Psoas muscle (tissue), 7 donors: ENCODE measurements at regions not wholly inside any gene's neighbourhood (a gene's known extent, or its start where the extent isn't known, plus 50 kb on each side); places are given as distances from the start of the nearest gene placed in this dataset.
A peak's percentile ranks its signal among the peaks of the same experiment; 100 is the strongest.

Source experiments
- ATAC-seq, 4 donors: fragments of 200-7000 bp; cut with Tn5 transposase; one replicate each; pipeline ENCODE4 v1.9.1; 2020; ENCODE audit warnings: moderate library complexity in 3 of 4, mild to moderate bottlenecking in 2 of 4
- DNase-seq, 2 donors: peaks; one replicate each; pipeline ENCODE4 v3.0.0-alpha.2; 2020
- H3K27ac ChIP-seq: fragments of 200-600 bp; one replicate; pipeline ENCODE4 v1.8.0; 2022
- H3K27me3 ChIP-seq, 3 donors: fragments of 200-600 bp in 1 of 3; one replicate each; pipeline versions ENCODE4 v1.6.1 to v1.8.0; 2013 to 2022; ENCODE audit warnings: low read length in 2 of 3, mild to moderate bottlenecking in 2 of 3, moderate library complexity in 1 of 3; ENCODE audit not compliant: insufficient read depth in 3 of 3
- H3K36me3 ChIP-seq, 2 donors: fragments of 200-600 bp in 1 of 2; one replicate each; pipeline versions ENCODE4 v1.6.1 to v1.8.0; 2013 to 2022; ENCODE audit warnings: low read depth in 1 of 2, mild to moderate bottlenecking in 1 of 2, moderate library complexity in 1 of 2; ENCODE audit not compliant: insufficient read depth in 1 of 2
- H3K4me1 ChIP-seq: fragments of 200-600 bp; one replicate; pipeline ENCODE4 v1.8.0; 2022
- H3K4me3 ChIP-seq: fragments of 200-600 bp; one replicate; pipeline ENCODE4 v1.8.0; 2022; ENCODE audit warnings: mild to moderate bottlenecking
- H3K9me3 ChIP-seq: fragments of 200-600 bp; one replicate; pipeline ENCODE4 v1.8.0; 2022
- WGBS, 3 donors: extraction: QIAGEN DNeasy Blood & Tissue Kit; methylation state at CpG; one replicate each; pipeline versions ENCODE4 v1.1.6 to v1.1.7; 2013; 5-methylcytosine and 5-hydroxymethylcytosine counted together
- intact Hi-C, 2 donors: fragments of 100-400 bp; cut with DNase I; formaldehyde crosslinking; loops; one replicate each; pipeline versions ENCODE4 v1.11.0 to v1.14.2; 2022
- TF ChIP-seq, protein P1 (sequence below): fragments of 200-600 bp; IDR thresholded peaks from one replicate; pipeline ENCODE4 v1.8.0; 2022; ENCODE audit warnings: antibody characterized with exemption
- donor health status: healthy with polysubstance abuse.
- donor health status: DM: no; HTN: no; CAD: no; lungs with moderate emphysema.
- donor health status: Bipolar disorder and iron deficiency.
- donor health status: healthy.
- donor health status: DM: yes; HTN: yes; CAD: no.
- donor health status: DM: no; HTN: no; CAD: no.
- donor health status: DM: yes; HTN: yes; CAD: no.

DNA sequence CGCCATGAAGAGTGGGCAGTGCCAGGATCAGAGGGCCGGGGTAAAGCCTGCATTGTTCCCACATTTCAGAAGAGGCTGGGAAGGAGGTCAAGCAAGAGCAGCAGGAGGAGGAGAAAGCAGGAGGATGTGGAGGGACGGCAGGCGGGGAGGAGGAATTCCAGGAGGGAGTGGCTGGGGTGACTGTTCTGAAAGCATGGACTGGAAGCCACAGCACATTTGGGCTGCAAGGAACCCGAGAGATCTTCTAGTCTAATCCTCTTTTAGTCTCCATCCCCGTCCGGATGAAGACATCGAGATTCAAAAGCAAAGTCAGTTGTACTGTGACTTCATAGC is 76.9 kb downstream of the FAM50B start:
- H3K27ac ChIP-seq: peak overlapping the region; percentile 27
- DNase-seq (peak in 1 of 2 donors; percentile 48), ATAC-seq (peak in 2 of 4 donors; percentile 43 to 57)
- H3K4me3 ChIP-seq: no peak overlapping the region
- TF ChIP-seq, protein P1, sequence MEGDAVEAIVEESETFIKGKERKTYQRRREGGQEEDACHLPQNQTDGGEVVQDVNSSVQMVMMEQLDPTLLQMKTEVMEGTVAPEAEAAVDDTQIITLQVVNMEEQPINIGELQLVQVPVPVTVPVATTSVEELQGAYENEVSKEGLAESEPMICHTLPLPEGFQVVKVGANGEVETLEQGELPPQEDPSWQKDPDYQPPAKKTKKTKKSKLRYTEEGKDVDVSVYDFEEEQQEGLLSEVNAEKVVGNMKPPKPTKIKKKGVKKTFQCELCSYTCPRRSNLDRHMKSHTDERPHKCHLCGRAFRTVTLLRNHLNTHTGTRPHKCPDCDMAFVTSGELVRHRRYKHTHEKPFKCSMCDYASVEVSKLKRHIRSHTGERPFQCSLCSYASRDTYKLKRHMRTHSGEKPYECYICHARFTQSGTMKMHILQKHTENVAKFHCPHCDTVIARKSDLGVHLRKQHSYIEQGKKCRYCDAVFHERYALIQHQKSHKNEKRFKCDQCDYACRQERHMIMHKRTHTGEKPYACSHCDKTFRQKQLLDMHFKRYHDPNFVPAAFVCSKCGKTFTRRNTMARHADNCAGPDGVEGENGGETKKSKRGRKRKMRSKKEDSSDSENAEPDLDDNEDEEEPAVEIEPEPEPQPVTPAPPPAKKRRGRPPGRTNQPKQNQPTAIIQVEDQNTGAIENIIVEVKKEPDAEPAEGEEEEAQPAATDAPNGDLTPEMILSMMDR: no peak
- H3K36me3 ChIP-seq: no peaks in the 10 kb centered on the region
- H3K9me3 ChIP-seq: no peaks in the 10 kb centered on the region
- intact Hi-C loops: loop anchor here in 1 of 2 donors (5.0 kb wide), 1 partner anchor 39 kb away; no protein-coding TSS in a partner anchor
- 40 to 55% (median 41%) methylated on average over 8 of the region's 8 CpGs for WGBS, 3 donors
- peaks cover 42% of the 10 kb centered on the region for H3K4me1 ChIP-seq
- H3K27me3 ChIP-seq: no peaks in the 10 kb centered on the region

DNA sequence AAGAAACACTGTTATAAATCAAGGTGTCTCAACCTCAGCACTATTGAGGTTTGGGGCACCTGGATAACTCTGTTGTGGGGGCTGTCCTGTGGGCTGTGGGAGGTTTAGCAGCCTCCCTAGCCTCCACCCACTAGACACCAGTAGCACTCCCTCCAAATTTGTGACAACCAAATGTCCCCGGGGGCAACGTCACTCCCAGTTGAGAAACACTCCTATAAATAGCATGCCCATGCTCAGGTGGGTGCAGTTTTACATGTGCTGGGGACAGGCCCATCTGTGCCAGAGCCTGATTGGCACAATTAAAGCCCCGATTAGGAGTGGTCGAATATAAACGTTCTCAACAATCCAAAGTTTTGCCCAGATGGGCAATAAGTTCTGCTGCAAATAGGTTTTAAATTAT is 78.9 kb downstream of the FAM50B start:
- 23 to 28% (median 26%) methylated on average over 5 of the region's 5 CpGs for WGBS, 3 donors
- Histone ChIP-seq H3K27ac (peak overlapping the region; percentile 84), H3K9me3 (no peaks in the 10 kb centered on the region), H3K4me1 (peaks cover 42% of the 10 kb centered on the region), H3K4me3 (no peak overlapping the region), H3K36me3 (no peaks in the 10 kb centered on the region), H3K27me3 (no peaks in the 10 kb centered on the region)
- TF ChIP-seq, protein P1: no peak
- intact Hi-C loops: loop anchor here in 1 of 2 donors (5.0 kb wide), 1 partner anchor 41 kb away; no protein-coding TSS in a partner anchor
- ATAC-seq (peak; percentile 72 to 88 (median 85)), DNase-seq (peak; percentile 47 to 59)

DNA sequence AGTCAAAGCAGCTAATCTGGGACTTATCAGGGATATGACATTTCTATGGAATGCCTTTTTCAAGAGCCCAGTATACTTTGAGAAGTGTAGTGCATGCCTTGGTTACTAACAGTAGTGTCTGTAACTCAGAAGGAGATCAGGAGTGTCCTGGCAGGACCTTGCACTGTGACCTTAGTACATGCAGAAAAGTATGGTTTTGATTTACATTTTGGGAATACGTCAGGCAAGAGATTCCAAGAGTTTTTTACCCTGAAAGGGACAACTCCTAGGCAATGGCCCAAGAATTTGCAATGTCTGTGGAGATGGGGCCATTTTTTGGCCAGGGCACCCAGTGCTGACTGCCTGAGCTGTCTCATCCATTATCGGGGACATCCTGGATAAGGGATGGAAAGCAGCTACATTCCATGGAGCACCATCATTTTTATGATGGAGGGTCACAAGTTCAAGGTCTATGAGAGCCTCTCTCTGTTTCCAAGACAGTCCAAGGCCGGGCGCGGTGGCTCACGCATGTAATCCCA is 80.2 kb downstream of the FAM50B start:
- peak overlapping the region; percentile 84 for H3K27ac ChIP-seq
- H3K9me3 ChIP-seq: no peaks in the 10 kb centered on the region
- intact Hi-C loops: loop anchor here in 1 of 2 donors (5.0 kb wide), 1 partner anchor 42 kb away; no protein-coding TSS in a partner anchor
- peak; percentile 61 to 69 for DNase-seq
- H3K4me1 ChIP-seq: peaks cover 37% of the 10 kb centered on the region
- no peaks in the 10 kb centered on the region for H3K27me3 ChIP-seq
- no peak overlapping the region for H3K4me3 ChIP-seq
- TF ChIP-seq, protein P1: no peak
- no peaks in the 10 kb centered on the region for H3K36me3 ChIP-seq
- peak in 2 of 4 donors; percentile 6 to 56 for ATAC-seq
- 54 to 68% (median 61%) methylated on average over 6 of the region's 6 CpGs for WGBS, 3 donors

DNA sequence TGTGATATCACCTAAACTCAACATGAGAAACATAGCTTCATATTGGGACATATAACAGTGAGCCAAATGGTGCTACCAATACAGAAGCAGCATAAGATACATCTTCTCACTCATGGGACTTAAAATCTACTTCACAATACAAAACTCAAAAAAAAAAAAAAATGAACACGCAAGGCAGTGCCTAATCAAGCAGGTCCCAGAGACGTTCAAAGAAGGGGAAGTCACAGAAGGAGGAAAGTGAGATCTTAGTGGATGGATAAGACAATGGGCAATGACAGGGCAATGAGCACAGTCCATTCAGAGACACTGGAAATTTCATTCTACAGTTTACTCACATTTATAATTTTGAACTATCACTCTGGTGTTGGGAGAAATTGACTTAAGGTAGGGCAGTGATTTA is 88.3 kb downstream of the FAM50B start:
- no peak overlapping the region for H3K27ac ChIP-seq
- DNase-seq: no peak
- no peaks in the 10 kb centered on the region for H3K27me3 ChIP-seq
- no peaks in the 10 kb centered on the region for H3K4me1 ChIP-seq
- no peak overlapping the region for H3K4me3 ChIP-seq
- no peaks in the 10 kb centered on the region for H3K9me3 ChIP-seq
- TF ChIP-seq, protein P1: no peak
- no peaks in the 10 kb centered on the region for H3K36me3 ChIP-seq
- intact Hi-C loops: loop anchor here in 1 of 2 donors (10.0 kb wide), 1 partner anchor 67 kb away; no protein-coding TSS in a partner anchor
- WGBS, 3 donors: 87 to 91% (median 91%) methylated on average over 2 of the region's 2 CpGs
- no peak for ATAC-seq
